ENCODE measurements at regions not wholly inside any gene's neighbourhood (a gene's known extent, or its start where the extent isn't known, plus 50 kb on each side); places are given as distances from the start of the nearest gene placed in this dataset.

GRCh38 chr6:164826831-164827468 is 482.5 kb downstream of the C6orf118 start:
- TF ChIP-seq, protein P1, sequence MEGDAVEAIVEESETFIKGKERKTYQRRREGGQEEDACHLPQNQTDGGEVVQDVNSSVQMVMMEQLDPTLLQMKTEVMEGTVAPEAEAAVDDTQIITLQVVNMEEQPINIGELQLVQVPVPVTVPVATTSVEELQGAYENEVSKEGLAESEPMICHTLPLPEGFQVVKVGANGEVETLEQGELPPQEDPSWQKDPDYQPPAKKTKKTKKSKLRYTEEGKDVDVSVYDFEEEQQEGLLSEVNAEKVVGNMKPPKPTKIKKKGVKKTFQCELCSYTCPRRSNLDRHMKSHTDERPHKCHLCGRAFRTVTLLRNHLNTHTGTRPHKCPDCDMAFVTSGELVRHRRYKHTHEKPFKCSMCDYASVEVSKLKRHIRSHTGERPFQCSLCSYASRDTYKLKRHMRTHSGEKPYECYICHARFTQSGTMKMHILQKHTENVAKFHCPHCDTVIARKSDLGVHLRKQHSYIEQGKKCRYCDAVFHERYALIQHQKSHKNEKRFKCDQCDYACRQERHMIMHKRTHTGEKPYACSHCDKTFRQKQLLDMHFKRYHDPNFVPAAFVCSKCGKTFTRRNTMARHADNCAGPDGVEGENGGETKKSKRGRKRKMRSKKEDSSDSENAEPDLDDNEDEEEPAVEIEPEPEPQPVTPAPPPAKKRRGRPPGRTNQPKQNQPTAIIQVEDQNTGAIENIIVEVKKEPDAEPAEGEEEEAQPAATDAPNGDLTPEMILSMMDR (IDR thresholded peaks at IDR 0.05; ENCODE audit: low read length) = no peak
- TF ChIP-seq EZH2 (optimal IDR thresholded peaks at IDR 0.05; ENCODE audit: low read depth, low read length) (no peak), EZH2phosphoT487 (IDR thresholded peaks at IDR 0.05; ENCODE audit: low read length) (no peak)

Measured in MM.1S (cell line).